GM21619 (cell line): ENCODE measurements at regions not wholly inside any gene's neighbourhood (a gene's known extent, or its start where the extent isn't known, plus 50 kb on each side); places are given as distances from the start of the nearest gene placed in this dataset.

Experiments used
- ATAC-seq: cut with Tn5 transposase; IDR thresholded peaks from one replicate; pipeline ENCODE4 v1.9.1; 2021; ENCODE audit not compliant: unreplicated experiment

- peak; percentile 93 for ATAC-seq
Measured at GRCh38 chr10:25113191-25114035, 61.4 kb upstream of the GPR158 start.

GRCh38 chr10:25114036-25114411 is 60.8 kb upstream of the GPR158 start:
- no peak for ATAC-seq

GRCh38 chr10:25117757-25118156 is 57.0 kb upstream of the GPR158 start:
- no peak for ATAC-seq

- no peak for ATAC-seq
Measured at GRCh38 chr10:25120188-25120587, 54.6 kb upstream of the GPR158 start.
